IMR-90 (cell line): ENCODE measurements at regions not wholly inside any gene's neighbourhood (a gene's known extent, or its start where the extent isn't known, plus 50 kb on each side); places are given as distances from the start of the nearest gene placed in this dataset.

Experiments used
- ATAC-seq: fragments of 200-7000 bp; cut with Tn5 transposase; 2 replicates; pipeline ENCODE4 v1.9.1; 2020; ENCODE audit warnings: low read depth, mild to moderate bottlenecking, moderate library complexity
- BruUV-seq: library from RNA; stranded (reverse); fragments of 400-500 nt; replicated peaks from 2 replicates; lab custom pipeline; 2021; lab: Mats Ljungman, UMichigan
- CTCF ChIA-PET: fragments of 300-600 bp; formaldehyde crosslinking; extraction: SDS; loops from one replicate; lab custom pipeline; 2021; ENCODE audit warnings: antibody characterized with exemption; lab: Yijun Ruan, JAX
- POLR2A ChIA-PET: fragments of 300-600 bp; sonication (Branson Sonifier 250); formaldehyde crosslinking; loops from one replicate; lab custom pipeline; 2022; ENCODE audit warnings: antibody characterized with exemption; ENCODE audit not compliant: unreplicated experiment; lab: Charles Lee
- DNase-seq: peaks from one replicate; pipeline ENCODE4 v3.0.0; 2013
- H2AFZ ChIP-seq: replicated peaks from 2 replicates; pipeline ENCODE3; 2013; ENCODE audit warnings: low read length, mild to moderate bottlenecking; ENCODE audit not compliant: poor library complexity
- H2AK5ac ChIP-seq: 2 replicates; pipeline ENCODE4 v1.6.1; 2013; ENCODE audit warnings: low read depth, low read length, inconsistent platforms
- H2AK9ac ChIP-seq: replicated peaks from 2 replicates; pipeline ENCODE3; 2013; ENCODE audit warnings: mild to moderate bottlenecking, low read depth, low read length, moderate library complexity; ENCODE audit not compliant: poor library complexity
- H2BK120ac ChIP-seq: 2 replicates; pipeline ENCODE4 v1.6.1; 2013; ENCODE audit warnings: low read depth, low read length, inconsistent platforms
- H2BK15ac ChIP-seq: 3 replicates; pipeline ENCODE4 v1.6.1; 2013; ENCODE audit warnings: low read depth, low read length, inconsistent platforms
- H2BK20ac ChIP-seq: 2 replicates; pipeline ENCODE4 v1.6.1; 2013; ENCODE audit warnings: low read depth, mild to moderate bottlenecking, inconsistent platforms, low read length, moderate library complexity
- H2BK5ac ChIP-seq: 2 replicates; pipeline ENCODE4 v1.6.1; 2013; ENCODE audit warnings: mild to moderate bottlenecking, low read depth, low read length, inconsistent platforms; ENCODE audit not compliant: poor library complexity, severe bottlenecking
- H3K14ac ChIP-seq: replicated peaks from 2 replicates; pipeline ENCODE4 v1.6.1; 2013; ENCODE audit warnings: low read depth, low read length, inconsistent platforms
- H3K18ac ChIP-seq: 2 replicates; pipeline ENCODE4 v1.6.1; 2013; ENCODE audit warnings: low read depth, low read length, control low read depth
- H3K23ac ChIP-seq: 2 replicates; pipeline ENCODE4 v1.6.1; 2013; ENCODE audit warnings: low read depth, low read length, inconsistent platforms
- H3K27ac ChIP-seq: 2 replicates; pipeline ENCODE4 v1.5.1; 2013; ENCODE audit warnings: mild to moderate bottlenecking, control low read depth, low read length; ENCODE audit not compliant: insufficient read depth
- H3K27me3 ChIP-seq: 2 replicates; pipeline ENCODE4 v1.6.1; 2013; ENCODE audit warnings: low read length; ENCODE audit not compliant: control insufficient read depth, insufficient read depth
- H3K36me3 ChIP-seq: 2 replicates; pipeline ENCODE4 v1.6.1; 2013; ENCODE audit warnings: low read length, mixed read lengths; ENCODE audit not compliant: control insufficient read depth, insufficient read depth
- H3K4ac ChIP-seq: 2 replicates; pipeline ENCODE4 v1.6.1; 2013; ENCODE audit warnings: low read depth, low read length, inconsistent platforms
- H3K4me1 ChIP-seq: 2 replicates; pipeline ENCODE4 v1.6.1; 2013; ENCODE audit warnings: low read length, mixed read lengths; ENCODE audit not compliant: control insufficient read depth, insufficient read depth
- H3K4me2 ChIP-seq: 2 replicates; pipeline ENCODE4 v1.6.1; 2013; ENCODE audit warnings: low read depth, mild to moderate bottlenecking, control low read depth, low read length, moderate library complexity
- H3K4me3 ChIP-seq: 2 replicates; pipeline ENCODE4 v1.5.1; 2013; ENCODE audit warnings: low read depth, mild to moderate bottlenecking, control low read depth, low read length, moderate library complexity; ENCODE audit not compliant: insufficient read depth
- H3K56ac ChIP-seq: 2 replicates; pipeline ENCODE4 v1.6.1; 2013; ENCODE audit warnings: low read length, inconsistent platforms; ENCODE audit not compliant: insufficient read depth; ENCODE audit errors: extremely low read depth
- H3K79me1 ChIP-seq, 2 experiments: 2 replicates each; pipeline ENCODE4 v1.6.1; 2013; ENCODE audit warnings: low read length in 2 of 2, inconsistent platforms in 1 of 2, low read depth in 1 of 2
- H3K9ac ChIP-seq: 2 replicates; pipeline ENCODE4 v1.6.1; 2013; ENCODE audit warnings: low read depth, low read length, control low read depth
- H3K9me1 ChIP-seq: 2 replicates; pipeline ENCODE4 v1.6.1; 2013; ENCODE audit warnings: low read length, inconsistent platforms; ENCODE audit not compliant: insufficient read depth
- H3K9me3 ChIP-seq: 2 replicates; pipeline ENCODE4 v1.6.1; 2013; ENCODE audit warnings: low read length; ENCODE audit not compliant: control insufficient read depth, insufficient read depth
- H4K20me1 ChIP-seq: 2 replicates; pipeline ENCODE4 v1.6.1; 2013; ENCODE audit warnings: low read length, inconsistent platforms; ENCODE audit not compliant: insufficient read depth
- H4K5ac ChIP-seq: 2 replicates; pipeline ENCODE4 v1.6.1; 2013; ENCODE audit warnings: mild to moderate bottlenecking, low read depth, low read length, control low read depth
- H4K8ac ChIP-seq, 2 experiments: 2 replicates each; pipeline ENCODE4 v1.6.1; 2013; ENCODE audit warnings: low read depth in 2 of 2, low read length in 2 of 2, control low read depth in 1 of 2, inconsistent platforms in 1 of 2
- H4K91ac ChIP-seq: 2 replicates; pipeline ENCODE4 v1.6.1; 2013; ENCODE audit warnings: low read depth, low read length, inconsistent platforms; ENCODE audit not compliant: insufficient read depth
- BHLHE40 ChIP-seq: fragments of 150-350 bp; IDR thresholded peaks from 2 replicates; pipeline ENCODE4 v1.6.1; 2016; ENCODE audit warnings: mild to moderate bottlenecking, low read depth, low read length
- CEBPB ChIP-seq: IDR thresholded peaks from 2 replicates; pipeline ENCODE4 v1.6.1; 2012; ENCODE audit warnings: low read depth, low read length, improper control_type of control experiment
- CHD1 ChIP-seq: IDR thresholded peaks from 2 replicates; pipeline ENCODE4 v1.6.1; 2012; ENCODE audit warnings: low read depth, low read length, improper control_type of control experiment
- FOS ChIP-seq: fragments of 150-350 bp; IDR thresholded peaks from 2 replicates; pipeline ENCODE4 v1.6.1; 2016; ENCODE audit warnings: low read depth, low read length
- MAZ ChIP-seq: IDR thresholded peaks from 2 replicates; pipeline ENCODE4 v1.6.1; 2012; ENCODE audit warnings: low read depth, mild to moderate bottlenecking, low read length, improper control_type of control experiment, moderate library complexity, borderline replicate concordance
- MXI1 ChIP-seq: IDR thresholded peaks from 2 replicates; pipeline ENCODE4 v1.6.1; 2012; ENCODE audit warnings: low read depth, mild to moderate bottlenecking, low read length, moderate library complexity, borderline replicate concordance
- NFE2L2 ChIP-seq: fragments of 150-350 bp; IDR thresholded peaks from 2 replicates; pipeline ENCODE4 v1.6.1; 2016; ENCODE audit warnings: low read depth, mild to moderate bottlenecking, low read length
- POLR2A ChIP-seq: IDR thresholded peaks from 2 replicates; pipeline ENCODE4 v1.6.1; 2012; ENCODE audit warnings: mild to moderate bottlenecking, low read depth, low read length
- RAD21 ChIP-seq: IDR thresholded peaks from 2 replicates; pipeline ENCODE4 v1.6.1; 2012; ENCODE audit warnings: low read length, improper control_type of control experiment
- RCOR1 ChIP-seq: IDR thresholded peaks from 2 replicates; pipeline ENCODE4 v1.6.1; 2012; ENCODE audit warnings: mild to moderate bottlenecking, low read length, improper control_type of control experiment; ENCODE audit not compliant: insufficient replicate concordance
- RFX5 ChIP-seq: IDR thresholded peaks from 2 replicates; pipeline ENCODE4 v1.8.0; 2012; ENCODE audit warnings: low read depth, mild to moderate bottlenecking, low read length, moderate library complexity
- SMC3 ChIP-seq: fragments of 150-350 bp; IDR thresholded peaks from 2 replicates; pipeline ENCODE4 v1.6.1; 2016; ENCODE audit warnings: low read depth, mild to moderate bottlenecking, antibody characterized with exemption, low read length, moderate library complexity
- WGBS, 2 experiments: methylation state at CpG; one replicate each; pipeline versions ENCODE4 v1.1.5 to v1.1.7; 2013; ENCODE audit warnings: missing lambda C conversion rate in 2 of 2; ENCODE audit not compliant: insufficient read length in 1 of 2; ENCODE audit errors: extremely low coverage in 2 of 2; 5-methylcytosine and 5-hydroxymethylcytosine counted together
- dilution Hi-C: fragments of 300-500 bp; cut with HindIII; formaldehyde crosslinking; loops from one replicate; pipeline ENCODE4 v1.14.3; 2018; ENCODE audit warnings: low sequenced_read_pairs; ENCODE audit not compliant: unreplicated experiment
- in situ Hi-C: fragments of 300-500 bp; cut with MboI; formaldehyde crosslinking; loops from 3 replicates; pipeline ENCODE4 v1.14.3; 2019; ENCODE audit warnings: low sequenced_read_pairs, inconsistent platforms, mixed read lengths
- intact Hi-C: fragments of 100-400 bp; cut with micrococcal nuclease; formaldehyde crosslinking; loops from 2 replicates; pipeline ENCODE4 v1.10.0; 2022
- TF ChIP-seq, protein P1 (sequence below): fragments of 150-350 bp; IDR thresholded peaks from 2 replicates; pipeline ENCODE4 v1.6.1; 2016; ENCODE audit warnings: low read depth, mild to moderate bottlenecking, low read length, moderate library complexity, borderline replicate concordance
- TF ChIP-seq, protein P2 (sequence below): conservative IDR thresholded peaks from 2 replicates; pipeline ENCODE4 v1.5.1; 2012; ENCODE audit warnings: mild to moderate bottlenecking, low read depth, low read length, improper control_type of control experiment

DNA sequence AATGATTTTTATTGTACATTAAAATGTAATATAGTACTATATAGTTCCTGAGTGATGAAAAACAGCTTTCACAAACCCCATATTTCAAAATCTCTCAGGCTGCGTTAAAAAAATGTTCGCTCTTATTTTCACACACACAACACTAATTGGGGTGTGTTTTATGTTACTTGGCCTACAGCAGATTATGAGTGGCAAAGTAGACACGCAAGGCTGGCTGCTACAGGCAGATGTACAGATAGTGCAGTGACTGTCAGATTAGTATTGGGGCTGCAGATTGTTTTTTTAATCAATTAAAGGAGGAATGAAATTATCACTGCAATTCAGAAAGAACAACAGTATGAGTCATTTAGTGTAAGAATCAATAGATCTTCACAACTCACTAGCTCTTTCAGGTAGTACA, 65.2 kb upstream of the ICA1 start:
- Histone ChIP-seq H3K36me3 (no peaks in the 10 kb centered on the region), H3K27me3 (no peaks in the 10 kb centered on the region), H2AFZ (no peak overlapping the region), H3K4me1 (no peaks in the 10 kb centered on the region), H2BK120ac (no peak overlapping the region), H3K4me3 (no peak overlapping the region), H3K56ac (no peak overlapping the region), H2BK15ac (no peak overlapping the region), H2BK20ac (no peak overlapping the region), H4K91ac (no peak overlapping the region), H3K9me1 (no peaks in the 10 kb centered on the region), H2AK9ac (no peak overlapping the region), H2AK5ac (no peak overlapping the region), H3K18ac (no peak overlapping the region), H3K4me2 (no peak overlapping the region), H4K20me1 (no peaks in the 10 kb centered on the region), H3K9me3 (peaks cover 10% of the 10 kb centered on the region), H3K27ac (no peak overlapping the region), H3K23ac (no peak overlapping the region), H4K5ac (no peak overlapping the region), H3K79me1 (no peaks in the 10 kb centered on the region), H3K14ac (no peak overlapping the region), H3K9ac (no peak overlapping the region), H3K4ac (no peak overlapping the region), H4K8ac (no peak overlapping the region), H2BK5ac (no peak overlapping the region)
- in situ Hi-C loops (no loop called here), intact Hi-C loops (no loop called here), dilution Hi-C loops (no loop called here)
- CTCF ChIA-PET: no interaction called here
- POLR2A ChIA-PET: no interaction called here
- ATAC-seq (no peak), DNase-seq (no peak)
- no TSS peak for BruUV-seq
- TF ChIP-seq, protein P1, sequence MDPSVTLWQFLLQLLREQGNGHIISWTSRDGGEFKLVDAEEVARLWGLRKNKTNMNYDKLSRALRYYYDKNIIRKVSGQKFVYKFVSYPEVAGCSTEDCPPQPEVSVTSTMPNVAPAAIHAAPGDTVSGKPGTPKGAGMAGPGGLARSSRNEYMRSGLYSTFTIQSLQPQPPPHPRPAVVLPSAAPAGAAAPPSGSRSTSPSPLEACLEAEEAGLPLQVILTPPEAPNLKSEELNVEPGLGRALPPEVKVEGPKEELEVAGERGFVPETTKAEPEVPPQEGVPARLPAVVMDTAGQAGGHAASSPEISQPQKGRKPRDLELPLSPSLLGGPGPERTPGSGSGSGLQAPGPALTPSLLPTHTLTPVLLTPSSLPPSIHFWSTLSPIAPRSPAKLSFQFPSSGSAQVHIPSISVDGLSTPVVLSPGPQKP: no peak
- TF ChIP-seq FOS (no peak), SMC3 (no peak), CHD1 (no peak), CEBPB (no peak), MXI1 (no peak), BHLHE40 (no peak), RFX5 (no peak), MAZ (no peak), NFE2L2 (no peak), POLR2A (no peak), RAD21 (no peak), RCOR1 (no peak)
- TF ChIP-seq, protein P2, sequence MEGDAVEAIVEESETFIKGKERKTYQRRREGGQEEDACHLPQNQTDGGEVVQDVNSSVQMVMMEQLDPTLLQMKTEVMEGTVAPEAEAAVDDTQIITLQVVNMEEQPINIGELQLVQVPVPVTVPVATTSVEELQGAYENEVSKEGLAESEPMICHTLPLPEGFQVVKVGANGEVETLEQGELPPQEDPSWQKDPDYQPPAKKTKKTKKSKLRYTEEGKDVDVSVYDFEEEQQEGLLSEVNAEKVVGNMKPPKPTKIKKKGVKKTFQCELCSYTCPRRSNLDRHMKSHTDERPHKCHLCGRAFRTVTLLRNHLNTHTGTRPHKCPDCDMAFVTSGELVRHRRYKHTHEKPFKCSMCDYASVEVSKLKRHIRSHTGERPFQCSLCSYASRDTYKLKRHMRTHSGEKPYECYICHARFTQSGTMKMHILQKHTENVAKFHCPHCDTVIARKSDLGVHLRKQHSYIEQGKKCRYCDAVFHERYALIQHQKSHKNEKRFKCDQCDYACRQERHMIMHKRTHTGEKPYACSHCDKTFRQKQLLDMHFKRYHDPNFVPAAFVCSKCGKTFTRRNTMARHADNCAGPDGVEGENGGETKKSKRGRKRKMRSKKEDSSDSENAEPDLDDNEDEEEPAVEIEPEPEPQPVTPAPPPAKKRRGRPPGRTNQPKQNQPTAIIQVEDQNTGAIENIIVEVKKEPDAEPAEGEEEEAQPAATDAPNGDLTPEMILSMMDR: no peak
- no CpG with 5 or more reads among the region's 3 CpGs for WGBS, 2 experiments
